ENCODE measurements at regions not wholly inside any gene's neighbourhood (a gene's known extent, or its start where the extent isn't known, plus 50 kb on each side); places are given as distances from the start of the nearest gene placed in this dataset.

DNA sequence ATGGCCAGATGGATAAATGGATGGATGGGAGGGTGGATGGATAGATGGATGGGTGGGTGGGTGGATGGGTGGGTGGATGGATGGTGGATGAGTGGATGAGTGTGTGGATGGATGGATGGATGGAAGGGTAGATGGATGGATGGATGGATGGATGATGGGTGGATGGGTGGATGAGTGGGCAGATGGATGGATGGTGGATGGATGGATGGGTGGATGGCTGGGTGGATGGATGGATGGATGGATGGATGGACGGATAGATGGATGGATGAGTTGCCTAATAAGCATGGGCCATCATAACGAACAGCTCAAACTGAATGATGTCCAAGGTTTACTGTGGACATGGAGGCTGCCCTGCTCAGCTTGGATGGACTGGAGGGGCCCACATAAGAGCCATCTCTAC is 89.8 kb upstream of the SMIM23 start:
- ChIA-PET POLR2A (ENCODE audit: unreplicated experiment) (no interaction called here), CTCF (no interaction called here)
- H3K4me3 ChIP-seq (ENCODE audit: insufficient read depth, low read depth, low read length): no peak overlapping the region
- no peak overlapping the region for H2AFZ ChIP-seq (replicated peaks; ENCODE audit: low read length, poor library complexity)
- no peak overlapping the region for H3K27ac ChIP-seq (ENCODE audit: insufficient read depth, low read length)
- no peaks in the 10 kb centered on the region; the same call in 1 of the 2 replicates for H3K9me1 ChIP-seq (ENCODE audit: insufficient read depth, low read length)
- H3K79me1 ChIP-seq (ENCODE audit: low read depth in 1 of 2, low read length in 2 of 2): no peaks in the 10 kb centered on the region
- H4K91ac ChIP-seq (ENCODE audit: insufficient read depth, low read depth, low read length): no peak overlapping the region
- in situ Hi-C loops (cut with MboI; ENCODE audit: low sequenced_read_pairs): no loop called here
- H4K5ac ChIP-seq (ENCODE audit: low read depth, low read length): no peak overlapping the region
- H2BK5ac ChIP-seq (ENCODE audit: low read depth, low read length, poor library complexity, severe bottlenecking): no peak overlapping the region
- no peak overlapping the region for H2BK20ac ChIP-seq (ENCODE audit: low read depth, low read length)
- dilution Hi-C loops (cut with HindIII; ENCODE audit: low sequenced_read_pairs, unreplicated experiment): no loop called here
- H4K8ac ChIP-seq (ENCODE audit: low read depth in 2 of 2, low read length in 2 of 2): no peak overlapping the region
- TF ChIP-seq ELK1 (IDR thresholded peaks at IDR 0.05; ENCODE audit: borderline replicate concordance, low read depth, low read length) (no peak), MAFK (IDR thresholded peaks at IDR 0.05; ENCODE audit: low read depth, low read length) (no peak), MXI1 (IDR thresholded peaks at IDR 0.05; ENCODE audit: borderline replicate concordance, low read depth, low read length) (no peak), CHD1 (IDR thresholded peaks at IDR 0.05; ENCODE audit: low read depth, low read length) (no peak), MAZ (IDR thresholded peaks at IDR 0.05; ENCODE audit: borderline replicate concordance, low read depth, low read length) (no peak), SMC3 (IDR thresholded peaks at IDR 0.05; ENCODE audit: low read depth, low read length) (no peak), BHLHE40 (IDR thresholded peaks at IDR 0.05; ENCODE audit: low read depth, low read length) (no peak), FOS (IDR thresholded peaks at IDR 0.05; ENCODE audit: low read depth, low read length) (no peak), NFE2L2 (IDR thresholded peaks at IDR 0.05; ENCODE audit: low read depth, low read length) (no peak), RCOR1 (IDR thresholded peaks at IDR 0.05; ENCODE audit: insufficient replicate concordance, low read length) (no peak), RFX5 (IDR thresholded peaks at IDR 0.05; ENCODE audit: low read depth, low read length) (no peak), CEBPB (IDR thresholded peaks at IDR 0.05; ENCODE audit: low read depth, low read length) (no peak), POLR2A (IDR thresholded peaks at IDR 0.05; ENCODE audit: low read depth, low read length) (no peak)
- TF ChIP-seq, protein P1, sequence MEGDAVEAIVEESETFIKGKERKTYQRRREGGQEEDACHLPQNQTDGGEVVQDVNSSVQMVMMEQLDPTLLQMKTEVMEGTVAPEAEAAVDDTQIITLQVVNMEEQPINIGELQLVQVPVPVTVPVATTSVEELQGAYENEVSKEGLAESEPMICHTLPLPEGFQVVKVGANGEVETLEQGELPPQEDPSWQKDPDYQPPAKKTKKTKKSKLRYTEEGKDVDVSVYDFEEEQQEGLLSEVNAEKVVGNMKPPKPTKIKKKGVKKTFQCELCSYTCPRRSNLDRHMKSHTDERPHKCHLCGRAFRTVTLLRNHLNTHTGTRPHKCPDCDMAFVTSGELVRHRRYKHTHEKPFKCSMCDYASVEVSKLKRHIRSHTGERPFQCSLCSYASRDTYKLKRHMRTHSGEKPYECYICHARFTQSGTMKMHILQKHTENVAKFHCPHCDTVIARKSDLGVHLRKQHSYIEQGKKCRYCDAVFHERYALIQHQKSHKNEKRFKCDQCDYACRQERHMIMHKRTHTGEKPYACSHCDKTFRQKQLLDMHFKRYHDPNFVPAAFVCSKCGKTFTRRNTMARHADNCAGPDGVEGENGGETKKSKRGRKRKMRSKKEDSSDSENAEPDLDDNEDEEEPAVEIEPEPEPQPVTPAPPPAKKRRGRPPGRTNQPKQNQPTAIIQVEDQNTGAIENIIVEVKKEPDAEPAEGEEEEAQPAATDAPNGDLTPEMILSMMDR (conservative IDR thresholded peaks at IDR 0.05; ENCODE audit: low read depth, low read length): no peak
- TF ChIP-seq, protein P2, sequence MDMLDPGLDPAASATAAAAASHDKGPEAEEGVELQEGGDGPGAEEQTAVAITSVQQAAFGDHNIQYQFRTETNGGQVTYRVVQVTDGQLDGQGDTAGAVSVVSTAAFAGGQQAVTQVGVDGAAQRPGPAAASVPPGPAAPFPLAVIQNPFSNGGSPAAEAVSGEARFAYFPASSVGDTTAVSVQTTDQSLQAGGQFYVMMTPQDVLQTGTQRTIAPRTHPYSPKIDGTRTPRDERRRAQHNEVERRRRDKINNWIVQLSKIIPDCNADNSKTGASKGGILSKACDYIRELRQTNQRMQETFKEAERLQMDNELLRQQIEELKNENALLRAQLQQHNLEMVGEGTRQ (IDR thresholded peaks at IDR 0.05; ENCODE audit: low read depth, low read length): no peak
- peaks cover 23% of the 10 kb centered on the region for H3K27me3 ChIP-seq (ENCODE audit: control insufficient read depth, insufficient read depth, low read length)
- H3K14ac ChIP-seq (replicated peaks; ENCODE audit: low read depth, low read length): no peak overlapping the region
- no peaks in the 10 kb centered on the region for H3K4me1 ChIP-seq (ENCODE audit: control insufficient read depth, insufficient read depth, low read length)
- no peak overlapping the region for H3K4me2 ChIP-seq (ENCODE audit: low read depth, low read length)
- no peaks in the 10 kb centered on the region for H3K36me3 ChIP-seq (ENCODE audit: control insufficient read depth, insufficient read depth, low read length)
- no peak overlapping the region for H2AK9ac ChIP-seq (replicated peaks; ENCODE audit: low read depth, low read length, poor library complexity)
- no peak overlapping the region for H2AK5ac ChIP-seq (ENCODE audit: low read depth, low read length)
- H2BK15ac ChIP-seq (ENCODE audit: low read depth, low read length): no peak overlapping the region
- no CpG with 5 or more reads among the region's 2 CpGs for WGBS, 2 experiments (ENCODE audit: extremely low coverage in 2 of 2, insufficient read length in 1 of 2)
- no peak for DNase-seq
- H3K18ac ChIP-seq (ENCODE audit: low read depth, low read length): no peak overlapping the region
- H3K56ac ChIP-seq (ENCODE audit: extremely low read depth, insufficient read depth, low read length): no peak overlapping the region
- H3K23ac ChIP-seq (ENCODE audit: low read depth, low read length): no peak overlapping the region
- intact Hi-C loops (cut with micrococcal nuclease): no loop called here
- no peak overlapping the region for H3K4ac ChIP-seq (ENCODE audit: low read depth, low read length)
- H2BK120ac ChIP-seq (ENCODE audit: low read depth, low read length): no peak overlapping the region
- no peak for ATAC-seq (ENCODE audit: low read depth)
- no peak overlapping the region for H3K9ac ChIP-seq (ENCODE audit: low read depth, low read length)
- H4K20me1 ChIP-seq (ENCODE audit: insufficient read depth, low read length): no peaks in the 10 kb centered on the region
- no peaks in the 10 kb centered on the region for H3K9me3 ChIP-seq (ENCODE audit: control insufficient read depth, insufficient read depth, low read length)
- BruUV-seq (replicated peaks): no TSS peak
